Small intestine (tissue), 7 donors: ENCODE measurements at regions not wholly inside any gene's neighbourhood (a gene's known extent, or its start where the extent isn't known, plus 50 kb on each side); places are given as distances from the start of the nearest gene placed in this dataset.

Experiments used
- DNase-seq, 2 donors: peaks; one replicate each; pipeline versions ENCODE4 v3.0.0 to v3.0.0-alpha.2; 2013
- FAIRE-seq: peaks from 2 replicates; lab custom pipeline; 2012; peaks lifted over from hg19 to GRCh38; lab: Jason Lieb, UNC
- H3K27ac ChIP-seq, 3 donors: one replicate each; pipeline ENCODE4 v1.5.1; 2013; ENCODE audit warnings: low read length in 2 of 3, mild to moderate bottlenecking in 2 of 3, control low read depth in 1 of 3, inconsistent platforms in 1 of 3, low read depth in 1 of 3, moderate library complexity in 1 of 3
- H3K27me3 ChIP-seq, 3 donors: one replicate each; pipeline ENCODE4 v1.6.1; 2013; ENCODE audit warnings: low read length in 3 of 3, inconsistent platforms in 1 of 3; ENCODE audit not compliant: control insufficient read depth in 3 of 3, insufficient read depth in 3 of 3
- H3K36me3 ChIP-seq, 3 donors: one replicate each; pipeline ENCODE4 v1.6.1; 2013; ENCODE audit warnings: low read length in 3 of 3, inconsistent platforms in 1 of 3, low read depth in 1 of 3, mild to moderate bottlenecking in 1 of 3, moderate library complexity in 1 of 3; ENCODE audit not compliant: control insufficient read depth in 3 of 3, insufficient read depth in 2 of 3
- H3K4me1 ChIP-seq, 3 donors: one replicate each; pipeline ENCODE4 v1.6.1; 2013; ENCODE audit warnings: low read length in 2 of 3, inconsistent platforms in 1 of 3, low read depth in 1 of 3, mild to moderate bottlenecking in 1 of 3, moderate library complexity in 1 of 3; ENCODE audit not compliant: control insufficient read depth in 3 of 3, insufficient read depth in 2 of 3
- H3K4me3 ChIP-seq, 3 donors: one replicate each; pipeline ENCODE4 v1.5.1; 2013; ENCODE audit warnings: low read length in 3 of 3, control low read depth in 1 of 3, inconsistent platforms in 1 of 3, low read depth in 1 of 3, mild to moderate bottlenecking in 1 of 3, moderate library complexity in 1 of 3
- H3K9me3 ChIP-seq, 2 donors: one replicate each; pipeline ENCODE4 v1.6.1; 2013; ENCODE audit warnings: low read depth in 1 of 2, low read length in 1 of 2; ENCODE audit not compliant: control insufficient read depth in 2 of 2, insufficient read depth in 1 of 2
- WGBS, 3 donors: extraction: QIAGEN DNeasy Blood & Tissue Kit; methylation state at CpG; one replicate each; pipeline ENCODE4 v1.1.7; 2013; 5-methylcytosine and 5-hydroxymethylcytosine counted together
- donor health status: healthy with polysubstance abuse.
- donor health status: control.
- donor health status: control.
- donor health status: Bipolar disorder and iron deficiency.
- donor health status: healthy.

- 89 to 96% (median 93%) methylated on average over 18 to 19 of the region's 19 CpGs for WGBS, 3 donors
- no peak overlapping the region for H3K4me3 ChIP-seq
- FAIRE-seq = no peak
- no peak overlapping the region for H3K27ac ChIP-seq
- no peak for DNase-seq
- H3K4me1 ChIP-seq = no peaks in the 10 kb centered on the region
- no peaks in the 10 kb centered on the region for H3K36me3 ChIP-seq
- no peaks in the 10 kb centered on the region for H3K27me3 ChIP-seq
- H3K9me3 ChIP-seq = peaks cover 3 to 42% of the 10 kb centered on the region in 2 donors
Observed at GRCh38 chr2:81195774-81196382, 891.3 kb upstream of the LRRTM1 start.

- no peak for FAIRE-seq
- Histone ChIP-seq H3K9me3 (peaks cover 3 to 42% of the 10 kb centered on the region in 2 donors), H3K27ac (no peak overlapping the region), H3K27me3 (no peaks in the 10 kb centered on the region), H3K4me1 (no peaks in the 10 kb centered on the region), H3K4me3 (no peak overlapping the region), H3K36me3 (no peaks in the 10 kb centered on the region)
- 91 to 92% (median 92%) methylated on average over 39 to 41 of the region's 41 CpGs for WGBS, 3 donors
- DNase-seq = no peak
Observed at GRCh38 chr2:81195017-81195773, 890.6 kb upstream of the LRRTM1 start.

GRCh38 chr2:81194581-81194980 lies 890.0 kb upstream of the LRRTM1 start:
- H3K4me3 ChIP-seq = no peak overlapping the region
- FAIRE-seq (no peak), DNase-seq (no peak)
- H3K4me1 ChIP-seq = no peaks in the 10 kb centered on the region
- no peak overlapping the region for H3K27ac ChIP-seq
- no peaks in the 10 kb centered on the region for H3K36me3 ChIP-seq
- WGBS, 3 donors = 91 to 96% (median 96%) methylated on average over 23 of the region's 23 CpGs
- H3K27me3 ChIP-seq = no peaks in the 10 kb centered on the region
- H3K9me3 ChIP-seq = peaks cover 3 to 42% of the 10 kb centered on the region in 2 donors

GRCh38 chr2:81194176-81194575 lies 889.6 kb upstream of the LRRTM1 start:
- WGBS, 3 donors = 88 to 95% (median 94%) methylated on average over 25 to 30 of the region's 30 CpGs
- Histone ChIP-seq H3K36me3 (no peaks in the 10 kb centered on the region), H3K27me3 (no peaks in the 10 kb centered on the region), H3K27ac (no peak overlapping the region), H3K9me3 (peaks cover 3 to 39% of the 10 kb centered on the region in 2 donors), H3K4me3 (no peak overlapping the region), H3K4me1 (no peaks in the 10 kb centered on the region)
- DNase-seq (no peak), FAIRE-seq (no peak)

- no peaks in the 10 kb centered on the region for H3K36me3 ChIP-seq
- no peaks in the 10 kb centered on the region for H3K27me3 ChIP-seq
- no peak for FAIRE-seq
- H3K9me3 ChIP-seq = no peaks in the 10 kb centered on the region
- no peak overlapping the region for H3K4me3 ChIP-seq
- DNase-seq = no peak
- H3K4me1 ChIP-seq = no peaks in the 10 kb centered on the region
- no peak overlapping the region for H3K27ac ChIP-seq
Observed at GRCh38 chr2:81181845-81182244, 877.3 kb upstream of the LRRTM1 start.

GRCh38 chr2:81171447-81171846 lies 866.9 kb upstream of the LRRTM1 start:
- no peak for DNase-seq
- H3K27ac ChIP-seq = no peak overlapping the region
- no peaks in the 10 kb centered on the region for H3K9me3 ChIP-seq
- 77 to 91% (median 81%) methylated on average over 2 of the region's 2 CpGs for WGBS, 3 donors
- no peaks in the 10 kb centered on the region for H3K4me1 ChIP-seq
- no peak overlapping the region for H3K4me3 ChIP-seq
- no peak for FAIRE-seq
- H3K36me3 ChIP-seq = no peaks in the 10 kb centered on the region
- no peaks in the 10 kb centered on the region for H3K27me3 ChIP-seq

GRCh38 chr2:81163583-81163982 lies 859.0 kb upstream of the LRRTM1 start:
- H3K4me1 ChIP-seq = no peaks in the 10 kb centered on the region
- no peak overlapping the region for H3K27ac ChIP-seq
- no peak for FAIRE-seq
- H3K27me3 ChIP-seq = no peaks in the 10 kb centered on the region
- H3K36me3 ChIP-seq = no peaks in the 10 kb centered on the region
- H3K4me3 ChIP-seq = no peak overlapping the region
- H3K9me3 ChIP-seq = no peaks in the 10 kb centered on the region
- 66 to 82% (median 73%) methylated on average over 3 of the region's 3 CpGs for WGBS, 3 donors
- DNase-seq = no peak

GRCh38 chr2:81158505-81158904 lies 854.0 kb upstream of the LRRTM1 start:
- Histone ChIP-seq H3K4me3 (no peak overlapping the region), H3K9me3 (no peaks in the 10 kb centered on the region), H3K27ac (no peak overlapping the region), H3K27me3 (no peaks in the 10 kb centered on the region), H3K4me1 (no peaks in the 10 kb centered on the region), H3K36me3 (no peaks in the 10 kb centered on the region)
- DNase-seq (no peak), FAIRE-seq (no peak)
- 52 to 63% (median 53%) methylated on average over 5 of the region's 5 CpGs for WGBS, 3 donors
